Dermis blood vessel endothelial cell (primary cell): ENCODE measurements at regions not wholly inside any gene's neighbourhood (a gene's known extent, or its start where the extent isn't known, plus 50 kb on each side); places are given as distances from the start of the nearest gene placed in this dataset.
"Not testable (repeated sequence)": the region's sequence is repeated elsewhere in the genome, so short reads cannot be mapped to it uniquely, and the experiment has no call there.

Experiments
- DNase-seq: peaks from one replicate; pipeline ENCODE4 v3.0.0; 2010

DNA sequence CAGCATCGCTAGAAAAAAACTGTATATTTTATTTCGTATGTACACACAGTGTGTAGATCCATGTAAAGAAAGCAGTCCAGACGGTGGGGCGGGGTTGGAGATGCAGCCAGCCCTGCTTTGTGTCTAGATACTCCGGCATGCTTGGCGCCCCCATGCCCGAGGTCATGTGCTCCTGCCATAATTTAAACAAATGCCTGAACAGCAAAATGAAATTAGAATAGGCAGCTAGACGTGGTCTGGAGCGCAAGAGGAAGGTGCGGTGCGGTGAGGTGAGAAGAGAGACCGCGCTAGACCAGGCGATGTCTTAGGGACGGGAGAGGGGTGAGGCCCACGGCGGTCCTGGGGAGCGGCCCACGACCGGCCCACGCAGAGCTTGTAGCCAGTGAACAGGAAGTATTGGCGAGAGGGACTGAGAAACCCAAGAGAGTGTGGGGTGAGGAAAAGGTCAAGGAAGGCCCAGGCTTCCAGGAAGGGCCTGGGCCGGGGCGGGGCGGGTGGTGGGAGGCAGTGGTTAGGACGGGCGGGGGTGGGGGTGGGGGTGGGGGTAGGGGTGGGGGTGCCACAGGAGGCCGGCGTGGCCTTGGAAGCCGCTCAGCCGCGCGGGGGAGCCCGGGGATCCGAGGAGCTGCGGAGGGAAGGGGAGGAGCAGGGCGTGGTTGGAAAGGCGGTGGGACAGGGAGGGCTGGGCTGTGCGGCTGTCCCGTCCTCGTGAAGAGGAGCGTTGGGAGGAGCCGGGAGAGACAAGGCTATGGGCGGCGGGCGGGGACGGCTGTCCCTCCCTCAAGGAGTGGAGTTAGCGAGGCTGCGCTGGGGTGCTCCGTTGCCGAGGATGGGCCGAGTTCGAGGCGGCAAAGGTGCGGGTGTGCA is 254.7 kb upstream of the SGCG start:
- DNase-seq: no peak

DNA sequence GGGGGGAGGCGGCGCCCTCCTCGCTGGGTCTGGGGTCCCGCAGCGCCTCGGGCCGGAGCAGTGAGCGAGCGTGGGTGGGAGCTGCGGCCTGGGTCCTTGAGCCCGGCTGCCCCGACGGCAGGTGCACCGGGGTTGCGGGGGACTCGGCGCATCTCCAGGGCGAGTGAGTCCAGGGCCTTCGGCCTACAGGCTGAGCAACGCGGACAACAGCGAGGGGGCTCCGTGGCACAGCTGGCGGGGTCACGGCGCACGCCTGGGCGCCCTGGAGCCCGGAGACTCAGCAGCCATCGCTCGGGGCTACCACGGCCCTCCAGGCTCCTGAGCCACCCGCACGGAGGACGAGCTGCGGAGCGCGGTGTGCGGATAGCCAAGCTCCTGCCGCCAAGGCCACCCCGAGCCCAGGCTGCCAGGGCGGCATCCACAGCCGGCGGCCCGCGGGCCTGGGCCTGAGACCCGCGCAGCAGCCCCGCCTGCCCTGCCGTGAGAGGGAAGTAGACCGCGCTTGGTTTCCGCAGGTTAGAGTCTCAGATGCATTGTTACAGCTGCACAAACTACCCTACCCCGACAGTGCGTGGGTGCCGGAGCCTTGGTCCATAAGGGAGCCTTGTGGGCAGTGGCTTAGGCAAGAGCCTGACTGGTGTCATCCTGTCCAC is 253.9 kb upstream of the SGCG start:
- no peak for DNase-seq

DNA sequence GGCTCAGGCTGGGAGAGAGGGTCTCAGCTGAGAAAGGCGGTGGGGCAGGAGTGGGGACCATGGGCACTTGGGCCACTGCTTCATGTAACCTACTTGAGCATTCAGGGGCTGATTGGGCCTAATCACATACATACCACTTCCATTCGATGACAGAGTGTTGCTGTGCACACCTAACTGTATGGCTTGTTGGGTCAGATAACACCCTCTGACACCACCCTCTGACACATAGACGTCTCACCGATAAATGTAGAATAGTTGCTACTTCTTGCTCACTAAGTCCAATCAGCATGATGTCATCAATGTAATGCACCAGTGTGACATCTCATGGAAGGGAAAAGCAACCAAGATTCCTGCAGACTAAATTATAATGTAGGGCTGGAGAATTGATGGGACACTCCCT is 252.9 kb upstream of the SGCG start:
- not testable (repeated sequence) for DNase-seq

DNA sequence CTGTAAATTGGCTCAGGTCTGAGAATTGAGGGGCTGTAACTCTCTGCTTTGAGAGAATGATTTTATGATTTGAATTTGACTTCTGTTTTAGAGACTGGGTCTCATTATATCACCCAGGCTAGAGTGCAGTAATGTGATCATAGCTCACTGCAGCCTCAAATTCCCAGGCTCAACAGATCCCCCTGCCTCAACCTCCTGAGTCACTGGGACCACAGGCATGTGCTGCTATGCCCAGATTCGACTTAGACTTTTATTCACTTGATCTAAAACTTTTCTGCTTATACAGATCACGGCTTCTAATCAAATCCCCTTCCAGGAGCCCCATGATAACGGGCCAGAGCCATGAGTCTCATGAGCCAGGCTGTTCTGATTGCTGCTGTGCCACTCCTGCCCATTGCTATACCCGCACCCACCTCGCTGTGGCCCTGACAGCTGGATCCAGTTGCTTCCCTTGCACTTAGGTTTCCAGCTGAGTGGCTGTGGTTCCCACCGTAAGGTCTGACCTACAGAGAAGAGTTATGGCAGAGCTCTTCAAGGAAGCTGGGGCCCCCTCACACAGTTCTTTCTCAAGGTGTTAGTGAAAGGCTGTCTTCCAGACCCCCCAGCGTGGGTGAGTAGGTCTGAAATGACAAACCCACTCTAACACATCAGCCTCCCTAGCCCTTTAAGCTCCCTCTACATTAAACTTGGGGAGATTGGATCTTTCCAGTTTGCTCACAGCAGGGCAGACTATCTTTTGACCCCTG is 251.2 kb upstream of the SGCG start:
- DNase-seq: no peak

DNA sequence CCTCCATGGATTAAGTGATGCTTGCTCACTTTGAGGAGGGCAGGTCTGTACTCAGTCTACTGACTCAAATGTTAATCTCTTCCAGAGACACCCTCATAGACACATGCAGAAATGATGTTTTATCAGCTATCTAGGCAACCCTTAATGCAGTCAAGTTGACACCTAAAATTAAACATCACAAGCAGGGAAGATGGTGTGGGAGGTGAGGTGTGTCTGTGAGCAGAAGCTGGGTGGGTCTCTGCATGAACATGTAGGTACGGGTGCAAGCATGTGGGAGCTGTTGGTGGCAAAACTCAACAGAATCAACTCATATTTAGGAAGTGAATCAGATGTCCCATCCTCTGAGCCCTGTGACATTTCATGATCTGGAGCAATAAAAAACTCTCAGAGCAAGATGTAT is 249.2 kb upstream of the SGCG start:
- DNase-seq: no peak

DNA sequence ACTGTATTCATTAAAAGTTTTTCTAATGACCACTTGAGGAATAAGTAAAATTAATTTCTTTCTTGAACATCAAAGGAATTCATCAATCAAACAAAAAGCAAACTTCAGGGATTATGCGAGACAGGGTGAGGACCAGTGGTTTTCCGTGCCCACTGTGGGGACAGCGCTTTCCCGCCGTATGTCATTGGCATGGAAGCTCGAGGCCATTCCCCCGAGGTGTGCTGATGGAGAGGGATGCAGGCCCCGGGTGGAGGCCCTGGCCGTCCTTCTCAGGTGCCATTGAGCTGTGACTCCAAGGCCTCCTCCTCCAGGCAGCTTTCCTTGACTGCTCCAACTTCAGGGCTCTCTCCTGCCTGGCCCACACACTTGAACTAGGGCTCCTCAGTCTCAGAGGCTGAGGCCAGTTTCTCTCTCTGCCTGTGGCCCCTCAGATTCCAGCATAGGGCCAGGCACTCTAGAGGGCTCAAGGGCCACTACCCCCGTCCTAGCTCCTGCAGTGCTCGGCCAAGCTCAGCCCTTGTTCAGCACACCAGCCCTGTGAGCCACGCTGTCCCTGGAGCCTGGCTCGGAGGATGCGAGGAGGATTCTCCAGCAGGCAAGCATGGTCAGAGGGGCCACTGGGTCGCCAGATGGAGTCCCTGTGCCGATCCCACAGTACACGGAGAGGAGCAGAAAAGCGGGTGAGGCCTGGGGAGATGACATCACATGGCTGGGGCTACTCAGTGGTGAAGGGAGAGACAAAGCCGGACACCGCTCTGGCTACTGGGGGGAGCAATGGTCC is 248.0 kb upstream of the SGCG start:
- not testable (repeated sequence) for DNase-seq

DNA sequence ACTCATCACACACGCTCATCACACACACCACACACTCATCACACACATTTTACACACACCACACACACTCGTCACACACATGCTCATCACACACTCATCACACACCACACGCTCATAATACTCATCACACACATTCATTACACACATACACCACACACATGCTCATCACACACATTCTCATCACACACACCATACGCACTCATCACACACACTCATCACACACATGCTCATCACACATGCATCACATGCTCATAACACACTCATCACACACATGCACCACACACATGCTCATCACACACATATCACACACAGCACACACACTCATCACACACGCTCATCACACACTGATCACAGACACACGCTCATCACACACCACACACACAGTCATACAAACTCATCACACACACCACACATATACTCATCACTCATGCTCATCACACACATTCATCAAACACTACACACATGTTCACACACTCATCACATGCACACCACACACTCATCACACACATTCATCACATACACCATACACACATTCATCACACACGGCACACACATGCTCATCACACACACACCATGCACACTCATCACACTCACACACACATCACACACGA is 247.1 kb upstream of the SGCG start:
- DNase-seq: no peak

DNA sequence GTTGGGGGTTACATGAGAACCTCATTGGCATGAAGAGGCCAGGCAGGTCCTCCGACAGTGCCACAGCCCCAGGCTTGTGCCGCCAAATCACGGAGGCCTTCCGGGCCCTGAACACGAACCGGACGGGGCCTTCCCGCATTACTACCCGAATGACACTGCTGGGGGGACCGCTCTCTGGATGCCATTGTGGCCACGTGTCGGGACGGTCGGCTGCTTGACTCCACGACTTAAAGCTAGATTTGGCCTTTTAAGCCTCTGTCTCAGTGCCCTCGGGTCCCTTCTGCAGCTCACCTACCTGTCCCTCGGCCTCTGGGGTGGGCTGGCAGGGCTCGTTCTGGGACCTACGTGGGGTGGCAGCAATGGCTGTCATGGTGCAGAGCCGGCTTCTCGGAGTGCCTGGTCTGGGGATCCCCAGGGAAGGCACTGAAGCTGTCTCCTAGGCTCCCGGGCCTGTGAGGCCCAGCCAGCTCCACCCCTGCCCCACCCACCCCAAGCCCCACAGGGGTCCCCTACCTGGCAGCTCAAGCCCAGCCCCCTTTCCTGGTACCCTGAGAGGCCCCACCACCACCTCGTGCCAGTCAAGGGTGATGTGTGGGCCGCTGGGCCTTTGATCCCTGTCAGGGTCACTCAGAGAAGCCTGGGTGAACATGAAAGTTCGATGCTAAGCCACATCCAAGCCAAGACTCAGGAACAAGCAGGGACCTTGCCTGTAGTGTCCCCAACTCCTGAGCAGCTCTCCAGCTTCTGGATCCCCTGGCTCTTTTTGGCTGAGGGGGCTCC is 245.8 kb upstream of the SGCG start:
- no peak for DNase-seq

DNA sequence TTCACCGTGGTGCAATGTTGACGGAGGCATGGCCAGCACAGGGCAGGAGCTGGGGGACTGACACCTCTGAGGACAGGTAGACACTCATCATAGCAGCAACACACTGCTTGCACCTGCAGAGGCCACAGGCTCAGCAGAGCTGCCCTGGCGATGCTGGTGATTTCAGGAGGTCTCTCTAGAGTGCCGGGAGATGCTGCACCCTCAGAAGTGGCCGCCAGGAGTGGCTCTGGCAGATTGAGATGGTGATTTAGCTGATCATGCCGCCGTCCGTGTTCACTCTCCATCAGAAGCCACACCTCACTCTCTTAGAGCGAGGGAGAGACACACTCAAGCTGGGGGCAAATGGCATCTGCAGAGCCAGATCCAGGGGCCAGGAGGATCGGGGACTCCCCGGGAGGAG is 244.6 kb upstream of the SGCG start:
- DNase-seq: no peak

DNA sequence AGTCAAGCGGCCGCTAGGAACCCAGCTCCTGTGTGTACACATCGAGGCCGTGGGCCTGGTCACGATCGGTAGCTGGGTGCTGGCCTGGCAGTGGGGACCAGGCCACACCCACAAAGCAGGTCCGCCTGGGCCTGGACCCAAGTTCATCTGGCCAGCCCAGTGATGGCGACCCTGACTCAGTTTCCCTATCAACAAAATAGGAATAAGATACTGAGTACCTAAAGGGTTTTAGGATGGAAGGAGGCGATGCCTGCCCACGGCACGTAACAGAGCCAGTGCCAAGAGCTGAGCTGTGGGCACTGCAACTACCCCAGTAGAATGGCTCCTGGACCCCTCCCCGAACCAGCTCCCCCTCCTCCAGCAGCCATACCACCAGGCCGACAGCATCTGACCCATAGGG is 243.5 kb upstream of the SGCG start:
- DNase-seq: no peak

DNA sequence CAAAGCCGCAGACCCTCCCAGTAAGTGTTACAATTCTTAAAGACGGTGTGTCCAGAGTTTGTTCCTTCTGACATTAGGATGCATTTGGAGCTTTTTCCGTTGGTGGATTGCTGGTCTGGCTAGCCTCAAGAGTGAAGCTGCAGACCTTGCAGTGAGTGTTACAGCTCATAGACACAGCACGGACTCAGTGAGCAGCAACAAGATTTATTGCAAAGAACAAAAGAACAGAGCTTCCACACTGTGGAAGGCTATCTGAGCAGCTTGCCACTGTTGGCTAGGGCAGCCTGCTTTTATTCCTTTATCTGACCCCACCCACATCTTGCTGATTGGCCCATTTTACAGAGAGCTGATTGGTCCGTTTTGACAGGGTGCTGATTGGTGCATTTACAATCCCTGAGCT is 242.8 kb upstream of the SGCG start:
- no peak for DNase-seq

DNA sequence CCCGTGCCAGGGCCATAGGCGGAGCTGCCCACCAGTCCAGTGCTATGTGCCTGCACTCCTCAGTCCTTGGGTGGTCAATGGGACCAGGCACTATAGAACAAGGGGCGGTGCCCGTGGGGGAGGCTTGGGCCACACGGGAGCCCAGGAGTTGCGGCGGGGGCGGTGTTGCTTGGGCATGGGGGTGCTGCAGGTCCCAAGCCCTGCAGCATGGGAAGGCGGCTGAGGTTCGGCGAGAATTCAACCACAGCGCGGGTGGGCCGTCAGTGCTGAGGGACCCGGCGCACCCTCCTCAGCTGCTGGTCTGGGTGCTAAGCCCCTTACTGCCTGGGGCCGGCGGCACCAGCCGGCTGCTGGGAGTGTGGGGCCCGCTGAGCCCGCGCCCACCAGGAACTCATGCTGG is 242.2 kb upstream of the SGCG start:
- DNase-seq: no peak

DNA sequence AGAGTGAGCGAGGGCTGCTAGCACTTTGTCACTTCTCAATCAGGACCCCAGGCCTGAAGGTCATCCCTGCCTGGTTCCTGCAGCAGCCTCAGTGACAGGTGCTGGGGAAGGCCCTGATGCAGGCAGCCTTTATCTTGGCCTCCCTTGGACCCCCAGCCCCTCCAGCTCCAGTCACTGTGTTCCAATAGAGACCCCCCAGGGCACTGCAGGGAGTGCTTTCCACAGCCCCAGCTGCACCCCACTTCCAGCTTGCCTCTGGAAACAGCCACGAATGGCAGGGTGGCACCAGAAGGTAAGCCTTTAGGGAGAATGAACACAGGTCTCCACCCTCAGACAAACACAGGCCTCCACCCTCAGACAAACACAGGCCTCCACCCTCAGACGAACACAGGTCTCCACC is 241.6 kb upstream of the SGCG start:
- DNase-seq: no peak

DNA sequence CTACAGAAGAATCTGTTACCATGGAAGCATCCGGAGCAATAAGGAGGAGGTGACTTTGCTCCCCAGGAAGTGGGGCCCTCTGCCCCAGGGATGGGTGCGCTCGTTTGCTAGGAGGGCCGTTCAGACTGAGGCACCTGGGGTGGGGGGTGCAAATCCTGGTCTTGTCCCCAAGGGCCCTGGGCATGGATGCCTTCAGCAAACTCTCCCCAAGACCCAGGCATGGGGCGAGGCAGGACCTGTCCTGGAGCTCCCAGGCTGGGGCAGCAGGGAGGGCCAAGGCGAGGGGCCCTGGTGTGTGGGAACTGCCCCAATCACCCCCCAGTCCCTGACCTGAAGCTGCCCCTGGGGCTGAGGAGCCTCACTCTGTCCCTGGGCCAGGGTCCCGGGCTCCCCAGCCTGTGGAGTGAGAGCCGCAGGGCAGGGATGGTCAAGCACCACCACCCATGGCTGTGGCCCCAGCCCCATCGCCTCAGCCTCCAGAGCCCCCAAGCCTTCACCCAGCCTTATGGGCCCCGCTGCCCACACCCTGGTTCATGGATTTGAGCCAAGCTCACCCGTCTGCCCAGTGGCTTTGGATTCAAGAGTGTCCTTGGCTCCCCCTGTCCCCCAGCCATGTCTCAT is 240.6 kb upstream of the SGCG start:
- DNase-seq: no peak

DNA sequence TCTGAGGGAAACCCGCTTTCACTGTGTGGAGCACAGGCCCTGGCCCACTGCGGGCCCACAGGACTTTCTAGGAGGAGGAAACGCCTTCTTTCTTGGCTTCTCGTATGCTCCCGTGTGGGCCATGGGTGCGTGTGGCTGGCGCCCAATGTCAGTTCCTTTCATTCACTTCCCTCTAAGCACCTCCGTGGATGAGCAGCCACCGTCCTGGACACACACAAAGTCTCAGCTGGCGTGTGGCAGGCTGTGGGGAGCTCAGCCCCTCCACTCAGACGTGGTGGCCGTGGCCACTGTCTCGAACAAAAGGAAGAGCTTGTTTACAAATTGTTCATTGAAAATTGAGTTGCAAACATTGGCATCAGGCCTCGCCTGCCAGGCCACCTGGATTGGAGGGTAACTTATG is 240.0 kb upstream of the SGCG start:
- no peak for DNase-seq

DNA sequence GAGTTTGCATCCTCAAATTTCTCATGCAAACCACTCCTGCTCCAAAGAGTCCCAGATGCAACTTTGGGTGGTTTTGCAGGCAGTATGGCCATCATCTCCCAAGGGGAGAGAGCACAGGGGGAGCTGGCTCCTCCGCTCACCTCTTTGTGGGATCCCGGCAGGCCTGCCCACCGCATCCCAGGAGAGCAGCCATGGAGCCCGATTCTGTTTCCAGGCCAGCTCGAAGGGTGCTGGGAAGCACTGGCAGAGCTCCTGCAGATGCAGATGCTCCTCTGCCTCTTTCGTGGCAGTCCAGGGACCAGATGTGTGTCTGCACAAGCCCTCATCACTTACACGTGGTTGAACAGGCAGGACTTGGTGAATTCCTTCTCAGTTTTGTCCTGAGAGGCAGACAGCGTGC is 239.3 kb upstream of the SGCG start:
- DNase-seq: not testable (repeated sequence)

DNA sequence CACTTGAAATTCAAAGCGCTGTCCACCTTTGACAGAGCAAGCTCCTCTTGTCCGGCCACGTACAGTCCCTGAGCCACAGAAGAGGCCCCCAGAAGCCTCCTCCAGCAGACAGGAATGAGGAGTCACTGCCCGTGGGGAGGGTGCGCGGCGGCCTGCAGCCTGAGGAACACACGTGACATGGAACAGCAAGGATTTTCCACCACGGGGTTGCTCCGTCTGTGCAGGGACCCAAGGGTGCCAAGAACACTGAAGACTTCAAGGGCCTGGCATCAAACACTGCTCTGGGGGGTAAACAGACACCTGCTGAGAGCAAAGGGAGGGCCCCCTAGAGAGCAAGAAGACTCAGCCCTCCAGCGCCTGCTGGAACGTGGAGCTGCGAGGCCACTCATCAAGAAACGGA is 237.9 kb upstream of the SGCG start:
- DNase-seq: not testable (repeated sequence)

DNA sequence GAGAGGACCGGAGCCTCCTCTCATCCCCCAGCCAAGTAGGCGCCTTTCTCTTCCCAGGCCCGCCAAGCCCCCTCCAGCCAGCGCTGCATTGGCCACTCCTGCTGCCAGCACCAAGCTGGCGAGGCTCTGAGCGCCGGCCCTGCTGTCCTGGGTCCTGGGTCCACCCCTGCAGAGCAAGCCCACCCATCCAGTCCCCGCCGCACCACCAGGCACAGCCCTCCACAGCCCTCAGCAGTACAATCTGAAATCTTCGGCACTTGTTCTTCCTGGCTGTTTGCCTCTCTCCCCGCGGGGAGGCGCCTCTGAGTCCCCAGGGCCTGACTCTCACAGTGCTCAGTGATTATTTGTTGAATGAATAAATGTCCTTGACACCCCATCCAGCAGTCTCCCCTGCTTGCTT is 236.4 kb upstream of the SGCG start:
- no peak for DNase-seq

DNA sequence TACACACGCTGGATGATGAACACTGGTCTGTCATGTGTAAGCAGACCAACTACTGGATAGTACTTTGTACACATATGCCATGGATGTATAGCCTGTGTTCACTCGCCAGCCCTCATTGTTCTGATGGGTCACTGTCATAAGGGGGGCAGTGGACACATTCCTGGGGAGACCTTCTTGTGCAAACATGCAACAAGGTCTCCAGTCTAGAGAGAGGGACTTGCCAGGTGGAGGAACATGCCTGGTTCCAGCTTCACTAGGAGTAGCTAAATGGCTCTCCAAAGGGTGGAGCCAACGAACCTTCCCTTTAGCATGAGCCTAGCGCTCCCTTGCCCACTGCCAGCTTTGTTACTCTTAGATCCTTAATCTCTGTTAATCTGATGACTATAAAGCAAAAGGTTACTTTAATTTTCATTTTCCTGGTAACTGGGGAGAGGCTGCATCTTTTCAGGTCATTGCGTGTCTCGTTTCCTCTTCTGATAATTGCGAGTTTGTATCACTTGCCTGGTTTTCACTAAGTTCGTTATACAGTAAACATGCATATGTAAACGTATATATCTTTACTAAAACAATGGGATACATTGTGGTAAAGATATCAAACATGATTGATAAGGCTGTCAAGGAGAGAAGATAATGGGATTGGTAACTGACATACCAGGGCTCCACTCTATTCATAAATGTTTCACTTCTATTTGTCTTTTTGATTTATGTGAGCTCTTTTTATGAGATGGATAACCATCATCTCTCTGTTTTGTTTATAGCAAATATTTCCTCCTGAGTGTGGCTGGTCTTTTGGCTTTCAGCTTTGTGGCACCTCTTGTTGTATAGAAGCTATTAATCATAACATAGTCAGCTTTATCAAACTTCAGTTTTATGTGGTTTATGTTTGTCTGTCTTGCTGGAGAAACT is 235.2 kb upstream of the SGCG start:
- DNase-seq: no peak

DNA sequence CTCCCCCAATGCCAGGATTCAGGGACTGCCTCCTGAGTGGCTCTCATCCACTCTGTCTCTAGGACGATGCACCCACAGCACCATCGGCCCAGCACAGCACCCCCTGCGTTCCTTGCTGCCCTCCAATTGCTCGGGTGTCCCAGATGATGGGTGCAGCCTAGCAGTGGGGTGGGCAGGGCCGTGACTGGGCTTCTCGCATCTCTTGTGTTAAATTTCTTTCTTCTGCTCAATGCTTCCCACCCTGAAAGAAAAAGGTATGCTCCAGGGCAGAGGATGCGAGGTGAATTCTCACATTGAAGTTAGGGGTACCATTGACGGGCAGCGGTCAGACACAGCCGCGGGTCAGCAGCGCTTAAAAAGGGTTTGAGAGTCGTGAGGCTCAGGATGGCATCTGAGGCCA is 232.4 kb upstream of the SGCG start:
- no peak for DNase-seq
